Activated CD4-positive, alpha-beta T cell treated with anti-CD3 and anti-CD28 coated beads for 24 hours (primary cell): ENCODE measurements at regions not wholly inside any gene's neighbourhood (a gene's known extent, or its start where the extent isn't known, plus 50 kb on each side); places are given as distances from the start of the nearest gene placed in this dataset.
"Not testable (repeated sequence)": the region's sequence is repeated elsewhere in the genome, so short reads cannot be mapped to it uniquely, and the experiment has no call there.

ENCODE experiments used
- DNase-seq, 2 donors: peaks; one replicate each; pipeline ENCODE4 v3.0.0-alpha.2; 2020; ENCODE audit warnings: low read depth in 2 of 2

DNA sequence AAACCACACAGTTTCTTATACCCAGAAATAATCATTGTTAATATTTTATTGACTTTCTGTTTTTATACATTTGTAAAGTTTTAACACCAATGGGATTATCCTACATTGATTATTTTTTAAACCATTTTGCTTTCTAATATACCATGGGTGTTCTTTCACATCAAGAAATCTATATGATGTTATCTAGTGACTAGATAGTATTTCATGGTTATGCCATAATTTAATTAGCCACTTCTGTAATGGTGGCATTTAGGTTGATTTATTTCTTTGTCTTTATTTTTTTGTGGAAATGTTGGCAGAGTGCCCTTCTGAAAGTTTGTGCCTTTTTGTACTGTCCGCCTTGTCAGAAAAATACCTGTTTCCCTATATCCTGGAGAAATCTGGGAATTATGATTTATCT is 193.3 kb downstream of the CEP135 start:
- DNase-seq: no peak

DNA sequence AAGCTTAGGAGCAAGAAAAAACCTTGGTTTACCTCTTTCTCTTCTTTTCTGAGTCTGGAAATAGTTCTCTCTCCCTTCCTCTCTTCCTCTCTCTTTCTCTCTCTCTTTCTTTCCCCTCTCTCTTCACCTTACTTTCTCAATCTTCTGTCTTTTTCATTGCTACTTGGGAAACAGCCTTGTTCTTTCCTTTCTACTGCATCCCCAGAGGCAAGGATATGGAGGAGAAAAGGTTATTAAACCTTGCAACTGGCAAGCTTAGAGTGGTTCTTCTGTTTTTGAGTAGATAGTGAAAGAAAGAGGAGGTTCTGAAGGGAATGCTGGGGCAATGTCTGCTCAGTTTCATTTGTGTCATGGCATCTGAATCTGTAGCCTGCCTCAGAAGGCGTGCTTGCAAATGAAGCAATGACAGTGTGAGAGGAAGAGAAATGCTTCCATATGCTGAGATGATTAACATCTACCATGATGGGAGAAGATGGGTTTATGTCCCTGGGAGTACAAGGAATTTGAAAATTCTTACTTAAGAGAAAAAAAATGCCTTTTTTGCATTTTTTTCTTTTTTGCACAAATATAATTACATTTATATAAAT is 190.6 kb downstream of the CEP135 start:
- DNase-seq: no peak

DNA sequence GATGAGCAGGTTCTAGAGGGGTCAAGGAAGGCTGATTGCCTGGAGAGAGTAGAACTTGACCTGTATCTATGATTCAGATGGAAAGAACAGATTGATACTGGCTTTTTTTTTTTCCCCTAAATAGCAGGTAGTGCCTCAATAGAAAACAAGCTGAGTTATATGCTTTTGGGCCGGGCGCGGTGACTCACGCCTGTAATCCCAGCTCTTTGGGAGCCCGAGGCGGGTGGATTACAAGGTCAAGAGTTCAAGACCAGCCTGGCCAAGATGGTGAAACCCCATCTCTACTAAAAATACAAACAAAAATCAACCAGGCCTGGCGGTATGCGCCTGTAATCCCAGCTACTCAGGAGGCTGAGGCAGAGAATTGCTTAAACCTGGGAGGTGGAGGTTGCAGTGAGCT is 186.1 kb downstream of the CEP135 start:
- not testable (repeated sequence) for DNase-seq

DNA sequence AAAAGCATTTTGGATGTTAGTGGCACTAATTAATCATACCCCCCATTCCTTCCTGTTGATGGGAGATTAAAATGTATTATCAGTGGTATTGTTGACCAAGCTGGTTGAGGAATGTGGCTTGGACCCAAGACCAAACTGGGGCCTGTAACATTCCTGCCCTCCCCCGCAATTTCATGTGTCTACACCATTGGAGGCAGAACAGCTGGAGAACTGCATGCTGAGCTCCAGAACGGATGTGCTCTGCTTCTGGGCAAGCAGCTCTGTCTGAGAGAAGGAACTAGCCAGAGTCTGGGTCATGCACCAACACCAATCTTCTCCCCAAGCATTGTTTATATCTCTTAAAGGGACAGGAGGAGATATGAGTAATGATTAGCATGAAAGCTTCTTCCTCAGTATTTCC is 185.5 kb downstream of the CEP135 start:
- DNase-seq: no peak

DNA sequence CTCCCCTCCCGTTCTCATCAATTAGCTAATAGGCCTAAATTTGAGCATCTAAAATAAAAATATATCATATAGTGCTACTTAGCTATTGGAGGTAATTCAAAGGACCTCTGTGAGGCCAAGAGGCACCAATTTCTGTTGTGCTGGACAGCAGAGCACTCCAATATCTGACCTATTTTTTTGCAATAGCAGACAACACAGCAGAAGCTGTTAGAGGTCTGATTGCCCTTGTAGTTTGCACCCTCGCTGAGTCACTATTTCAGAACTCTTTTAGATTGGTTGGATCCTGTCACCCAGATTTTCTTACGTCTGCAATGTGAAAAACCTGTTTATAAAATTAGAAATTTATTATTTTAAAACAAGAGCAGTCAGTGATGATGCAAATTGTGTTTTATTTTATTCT is 184.1 kb downstream of the CEP135 start:
- no peak for DNase-seq

DNA sequence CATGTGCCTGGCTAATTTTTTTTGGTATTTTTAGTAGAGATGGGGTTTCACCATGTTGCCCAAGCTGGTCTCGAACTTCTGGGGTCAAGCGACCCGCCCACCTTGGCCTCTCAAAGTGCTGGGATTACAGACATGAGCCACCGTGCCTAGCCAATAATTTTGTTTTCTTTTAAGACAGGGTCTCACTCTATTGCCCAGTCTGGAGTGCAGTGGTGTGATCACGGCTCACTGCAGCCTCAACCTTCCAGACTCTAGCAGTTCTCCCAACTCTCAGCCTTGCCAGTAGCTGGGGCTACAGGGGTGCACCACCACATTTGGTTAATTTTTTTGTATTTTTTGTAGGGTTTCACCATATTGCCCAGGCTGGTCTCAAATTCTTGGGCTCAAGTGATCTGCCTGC is 183.4 kb downstream of the CEP135 start:
- not testable (repeated sequence) for DNase-seq

DNA sequence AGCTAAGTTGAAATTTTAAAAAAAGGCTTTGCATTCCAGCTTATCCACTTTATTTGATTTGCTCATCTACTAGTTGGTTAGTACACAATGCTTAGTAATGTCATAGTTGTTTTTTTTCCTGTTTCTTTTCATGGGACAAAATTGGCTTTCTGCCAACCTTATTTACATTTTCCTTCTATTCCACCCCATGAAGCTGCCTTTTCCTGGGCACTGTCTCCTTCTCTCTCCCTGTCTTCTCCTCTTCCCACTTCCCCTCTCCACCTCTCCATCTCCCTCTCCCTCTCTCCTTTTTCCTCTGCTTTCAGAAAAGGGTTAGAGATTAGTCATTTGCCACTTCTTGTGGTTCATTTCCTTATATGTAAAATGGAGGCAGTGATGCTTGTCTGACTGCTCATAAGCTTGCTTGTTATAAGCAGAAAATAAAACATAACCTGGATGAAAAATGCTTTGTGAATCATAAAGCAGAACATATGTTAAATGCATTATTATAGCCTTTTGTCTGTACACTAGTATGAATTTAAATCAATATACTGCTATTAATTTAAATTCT is 181.9 kb downstream of the CEP135 start:
- no peak for DNase-seq

DNA sequence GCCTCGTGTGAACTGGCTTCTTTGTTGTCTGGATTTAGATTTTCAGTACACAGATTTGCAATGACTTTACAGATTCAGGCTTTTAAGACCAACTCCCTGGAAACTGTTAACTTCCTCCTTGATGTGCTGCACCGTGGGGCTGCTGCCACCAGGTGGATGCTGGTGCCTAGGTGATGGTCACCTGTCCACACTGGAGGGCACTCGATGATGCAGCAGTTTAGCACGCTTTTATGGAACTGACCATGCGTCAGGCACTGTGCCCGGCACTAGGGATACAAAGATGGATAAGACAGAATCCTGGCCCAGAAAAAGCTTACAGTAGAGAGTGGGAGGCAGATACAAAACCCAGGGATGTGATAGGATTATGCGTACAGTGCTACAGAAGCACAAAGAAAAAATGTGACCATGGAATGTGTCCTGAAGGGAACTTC is 180.7 kb downstream of the CEP135 start:
- no peak for DNase-seq

DNA sequence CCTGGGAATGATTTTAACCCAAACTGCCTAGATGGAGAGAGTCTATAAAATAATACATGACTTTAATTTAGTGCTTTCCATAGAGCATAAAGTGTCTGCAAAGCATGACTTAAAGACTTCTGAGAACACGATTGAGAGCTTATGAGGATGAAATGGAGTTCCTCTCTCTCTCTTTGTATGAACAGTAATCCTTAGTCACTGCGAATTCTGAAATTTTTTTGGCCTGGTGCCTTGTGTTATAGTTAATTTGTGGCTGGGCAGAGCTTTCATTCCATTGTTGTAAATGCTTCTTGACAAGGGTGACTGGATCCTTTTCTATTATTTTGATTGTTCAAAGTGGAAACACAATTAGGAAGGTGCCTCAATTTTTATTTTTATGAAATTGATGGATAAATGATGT is 179.5 kb downstream of the CEP135 start:
- DNase-seq: no peak

DNA sequence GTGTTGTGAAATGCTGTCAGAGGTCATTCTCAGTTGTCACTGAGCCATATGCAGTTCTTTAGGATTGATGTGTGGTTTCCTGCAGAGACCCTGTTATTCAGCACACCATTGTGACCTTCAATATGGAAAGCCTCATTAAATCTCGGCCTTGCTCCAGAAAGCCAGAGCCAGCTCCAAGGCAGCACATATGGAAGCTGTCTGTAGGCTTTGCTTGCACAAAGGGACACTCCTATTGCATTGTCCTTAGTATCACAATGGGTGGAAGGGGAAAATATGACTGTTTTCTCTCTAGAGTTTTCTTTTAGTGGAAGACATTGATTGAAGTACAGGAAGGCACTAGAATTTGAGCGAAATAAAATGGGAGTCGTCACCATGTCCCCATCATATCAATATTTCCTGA is 179.0 kb downstream of the CEP135 start:
- DNase-seq: no peak

DNA sequence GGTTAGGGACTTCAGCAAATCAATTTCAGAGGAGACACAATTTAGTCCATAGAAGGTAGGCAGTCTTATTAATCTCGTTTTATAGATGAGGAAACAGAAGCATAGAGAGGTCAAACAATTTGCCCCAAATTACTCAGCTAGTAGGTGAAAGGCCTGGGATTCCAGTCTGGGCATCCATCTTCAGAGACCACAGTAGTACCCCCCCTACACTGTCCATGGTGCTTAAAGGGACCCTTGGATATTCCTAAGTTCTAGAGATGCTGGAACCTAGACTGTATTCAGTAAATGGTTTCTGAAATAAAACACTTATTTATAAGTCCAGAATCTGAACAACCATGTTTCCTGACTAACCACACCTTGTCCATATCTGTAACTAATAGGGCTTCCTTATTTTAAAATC is 174.8 kb downstream of the CEP135 start:
- DNase-seq: no peak

DNA sequence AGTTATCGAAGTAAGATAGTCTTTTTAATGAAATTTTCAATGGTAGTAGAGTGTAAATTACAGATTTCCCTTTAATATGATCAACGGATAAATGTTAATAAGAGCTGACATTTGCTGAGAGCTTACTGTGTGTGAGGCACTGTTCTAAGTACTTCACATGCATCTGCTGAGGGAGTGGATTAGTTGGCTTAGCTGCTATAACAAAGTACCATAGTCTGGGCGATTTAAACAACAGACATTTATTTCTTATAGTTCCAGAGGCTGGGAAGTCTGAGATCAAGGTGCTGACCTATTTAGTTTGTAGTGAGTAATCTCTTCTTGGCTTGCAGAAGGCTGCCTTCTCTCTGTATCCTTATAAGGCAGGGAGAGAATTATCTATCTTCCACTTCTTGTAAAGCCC is 174.3 kb downstream of the CEP135 start:
- DNase-seq: no peak

DNA sequence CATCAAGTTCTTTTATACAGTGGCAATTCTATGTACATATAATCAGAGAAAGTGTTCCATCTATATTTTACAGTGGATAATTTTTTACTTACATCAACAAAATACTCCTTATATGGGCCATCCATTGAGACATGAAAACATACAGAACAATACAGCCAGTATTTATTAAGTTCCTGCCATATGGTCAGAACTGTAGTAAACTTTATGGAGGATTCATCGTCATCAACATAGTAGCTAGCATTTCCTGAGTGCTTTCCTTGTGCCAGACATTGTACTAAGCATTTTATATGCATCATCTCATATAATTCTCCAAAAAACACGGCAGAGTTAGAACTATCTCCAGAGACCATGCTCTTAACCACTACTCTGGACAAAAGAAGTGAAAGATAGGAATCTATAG is 170.1 kb downstream of the CEP135 start:
- no peak for DNase-seq

DNA sequence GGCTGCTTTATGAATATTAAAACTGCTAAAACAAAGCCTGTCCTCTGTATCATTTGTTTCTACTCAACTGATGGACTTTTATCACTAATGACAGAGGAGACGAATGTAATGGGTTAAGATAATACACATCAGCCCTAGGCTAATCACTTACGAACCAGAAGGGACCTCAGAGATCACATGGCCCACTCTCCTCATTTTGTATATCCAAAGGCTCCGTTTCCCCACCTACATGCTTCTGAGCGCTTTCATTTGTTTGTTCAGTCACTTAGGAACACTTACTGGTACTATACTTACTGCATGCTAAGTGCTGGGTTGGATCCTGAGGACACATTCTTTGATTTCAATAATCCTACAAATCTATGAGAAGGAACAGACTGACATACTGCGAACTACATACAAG is 169.3 kb downstream of the CEP135 start:
- no peak for DNase-seq

DNA sequence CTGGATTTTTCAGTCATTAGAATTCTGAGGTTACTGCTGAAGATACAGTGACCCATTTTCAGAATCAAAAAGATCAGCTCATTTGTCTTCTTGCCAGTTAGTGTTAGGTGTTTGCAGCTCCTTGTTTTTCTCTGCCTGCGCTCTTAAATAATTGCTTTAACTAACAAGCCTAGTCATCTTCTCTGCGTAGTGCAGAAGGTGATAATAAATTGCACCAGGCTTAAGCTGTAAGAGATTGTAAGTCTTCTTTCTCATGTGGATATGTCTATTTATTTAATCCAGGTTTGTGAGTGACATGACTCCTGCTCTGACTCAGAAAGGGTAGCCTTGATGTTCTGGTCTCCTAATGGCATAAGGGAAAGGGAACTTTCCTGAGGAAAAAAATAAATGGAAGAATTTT is 167.2 kb downstream of the CEP135 start:
- no peak for DNase-seq

DNA sequence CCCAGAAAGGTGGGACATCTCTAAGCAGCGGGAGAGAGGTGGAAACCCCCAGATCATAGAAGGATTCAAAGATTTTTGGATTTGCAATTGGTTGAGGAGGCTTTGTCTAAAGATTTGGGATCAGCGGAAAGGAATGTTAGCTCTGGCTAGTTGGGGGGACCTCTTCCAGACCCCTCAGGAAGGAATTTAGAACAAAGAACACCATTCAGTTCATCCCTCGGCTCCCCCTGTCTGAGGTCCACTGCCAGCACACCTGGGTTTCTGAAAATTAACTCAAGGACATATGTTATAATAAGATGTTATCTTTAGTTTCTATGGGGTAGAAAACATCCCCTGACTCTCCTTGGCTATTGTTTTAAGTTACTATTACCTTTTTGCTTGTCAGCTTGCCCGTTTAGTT is 163.6 kb downstream of the CEP135 start:
- no peak for DNase-seq

DNA sequence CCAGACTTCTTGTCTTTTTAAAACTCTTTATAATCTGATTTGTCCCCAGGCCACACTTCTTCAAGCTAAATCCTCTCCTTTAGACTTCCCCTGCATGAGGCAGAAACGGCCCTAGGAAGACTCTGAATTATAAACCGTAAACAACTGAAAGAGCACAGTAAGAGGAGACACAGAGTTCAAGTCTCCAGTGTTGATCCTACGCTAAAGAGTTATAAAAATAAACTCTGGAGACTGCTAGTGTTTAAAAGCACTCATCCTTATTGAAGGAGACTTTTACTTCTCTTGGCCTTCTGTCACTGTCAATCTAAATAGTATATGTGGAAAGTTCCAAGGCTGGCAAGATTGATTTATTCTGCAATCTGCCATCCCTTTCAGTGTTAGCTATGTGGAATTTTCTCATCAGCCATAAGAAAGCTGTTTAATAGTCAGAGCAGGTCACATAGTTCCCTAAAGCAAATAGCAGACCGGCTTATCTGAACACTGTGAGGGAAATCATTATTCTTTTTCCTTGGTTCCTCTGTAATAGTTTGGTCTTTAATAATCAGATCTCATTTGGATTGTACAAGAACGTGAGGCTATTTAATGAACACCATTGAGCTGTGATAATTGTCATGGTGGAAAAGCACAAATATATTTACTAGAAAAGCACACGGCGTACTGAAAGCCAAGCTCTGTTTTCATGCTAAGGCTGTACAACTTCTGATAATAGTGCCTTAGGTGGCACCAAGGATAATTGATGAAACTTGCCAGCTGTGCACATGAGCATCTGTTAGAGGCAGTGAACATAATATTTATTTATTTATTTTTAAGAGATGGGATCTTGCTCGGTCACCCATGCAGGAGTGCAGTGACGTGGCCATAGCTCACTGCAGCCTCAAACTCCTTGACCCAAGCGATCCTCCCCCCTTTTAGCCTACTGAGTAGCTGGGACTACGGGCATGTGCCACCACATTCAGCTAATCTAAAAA is 157.7 kb downstream of the CEP135 start:
- DNase-seq: no peak

DNA sequence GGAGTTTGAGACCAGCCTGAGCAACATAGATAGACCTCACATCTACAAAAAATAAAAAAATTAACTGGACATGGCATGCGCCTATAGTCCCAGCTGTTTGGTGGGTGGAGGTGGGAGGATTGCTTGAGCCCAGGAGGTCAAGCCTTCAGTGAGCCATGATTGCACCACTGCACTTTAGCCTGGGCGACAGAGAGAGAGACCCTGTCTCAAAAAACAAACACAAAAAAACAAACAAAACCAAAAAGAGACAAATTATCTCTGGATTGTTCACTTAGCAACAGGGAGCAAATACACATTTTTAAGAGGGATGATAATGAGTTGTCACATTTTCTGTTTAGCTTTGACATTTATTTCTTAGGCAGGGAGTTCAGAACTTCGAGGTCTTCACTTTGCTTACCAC is 155.4 kb downstream of the CEP135 start:
- DNase-seq: no peak

DNA sequence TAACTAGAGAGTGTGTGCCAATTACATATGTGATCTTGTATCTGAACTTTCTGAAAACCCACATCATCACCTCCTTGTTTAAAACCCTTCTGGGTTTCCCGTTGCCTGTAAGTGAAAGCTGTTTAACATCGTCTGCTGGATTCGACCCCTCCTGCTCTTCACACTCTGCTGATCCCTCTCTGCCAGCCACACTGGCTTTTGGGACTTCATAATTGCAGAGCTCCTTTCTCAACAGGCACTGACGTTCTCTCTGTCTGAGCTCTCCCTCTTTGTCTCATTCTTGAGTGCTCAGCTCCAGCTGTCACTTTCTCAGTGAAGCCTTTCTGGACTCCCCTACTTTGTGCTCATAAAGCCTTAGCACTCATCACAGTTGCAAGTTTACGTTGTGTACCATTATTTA is 153.9 kb downstream of the CEP135 start:
- no peak for DNase-seq

DNA sequence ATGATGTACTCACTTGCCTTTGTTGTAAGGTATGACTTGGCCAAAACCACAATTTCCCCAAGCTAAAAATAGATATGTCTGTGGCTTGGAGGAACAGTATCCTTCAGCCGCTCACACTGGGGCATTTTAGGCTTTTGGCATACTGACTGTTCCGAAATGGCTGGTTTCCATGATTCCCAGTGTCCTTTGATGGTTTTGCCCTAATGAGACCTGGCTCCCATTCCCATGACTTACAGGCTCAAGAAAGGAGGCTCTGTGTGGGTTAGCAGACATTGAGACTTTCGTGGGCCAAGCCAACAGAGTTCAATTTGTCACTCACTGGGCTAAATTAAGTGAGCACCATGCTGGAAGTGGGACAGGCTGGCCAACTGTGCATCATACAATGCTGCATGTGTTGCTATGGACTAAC is 150.6 kb downstream of the CEP135 start:
- no peak for DNase-seq

DNA sequence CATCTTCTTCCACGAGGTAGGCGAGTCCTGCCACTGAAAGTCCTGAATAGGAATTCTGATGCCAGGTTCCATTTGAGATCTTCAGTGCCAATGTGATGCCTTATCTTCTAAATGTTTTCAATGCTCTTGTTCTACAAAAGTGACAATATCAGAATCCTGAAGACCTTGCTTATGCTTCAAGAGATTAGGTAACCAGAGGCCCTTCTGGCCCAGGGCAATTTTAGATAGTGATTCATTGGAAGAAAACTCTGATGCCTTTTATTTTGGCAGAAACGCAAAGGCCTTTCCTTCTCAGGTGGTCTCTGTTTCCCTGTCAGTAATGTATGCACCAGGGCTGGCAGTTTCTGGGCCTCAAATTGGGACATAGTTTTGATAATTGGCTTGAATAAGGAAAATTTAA is 144.8 kb downstream of the CEP135 start:
- DNase-seq: no peak

DNA sequence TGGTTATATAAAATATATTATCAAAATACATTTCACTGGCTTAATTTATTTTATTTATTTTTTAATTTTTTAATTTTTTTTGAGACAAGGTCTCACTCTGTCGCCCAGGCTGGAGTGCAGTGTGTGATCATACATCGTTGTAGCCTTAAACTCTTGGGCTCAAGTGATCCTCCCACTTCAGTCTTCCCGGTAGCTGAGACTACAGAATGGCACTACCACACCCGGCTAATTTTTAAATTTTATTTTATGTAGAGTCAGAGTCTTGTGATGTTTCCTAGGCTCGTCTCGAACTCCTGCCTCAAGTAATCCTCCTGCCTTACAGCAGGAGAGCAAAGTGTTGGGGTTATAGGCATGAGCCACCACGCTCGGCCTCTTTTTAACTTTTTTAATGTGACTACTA is 143.8 kb downstream of the CEP135 start:
- DNase-seq: no peak

DNA sequence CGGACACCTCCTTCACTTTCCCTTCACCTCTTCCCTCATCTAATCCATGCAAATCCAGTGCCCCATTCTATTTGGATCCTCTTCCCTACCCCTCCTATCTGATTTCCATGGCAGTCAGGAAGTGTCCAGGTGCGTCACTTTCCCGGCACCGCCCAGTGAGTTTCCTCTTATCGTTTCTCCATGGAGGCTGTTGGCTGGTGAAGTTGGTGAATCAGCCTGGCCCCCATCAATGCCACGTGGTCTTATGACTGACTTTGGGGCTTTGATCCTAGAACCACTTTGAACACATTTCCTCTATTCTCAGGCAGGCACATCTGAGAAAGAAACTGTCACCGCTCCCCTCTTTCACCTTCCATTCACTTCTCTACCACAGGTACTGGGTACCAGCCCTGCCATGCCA is 137.8 kb downstream of the CEP135 start:
- no peak for DNase-seq
